Brain microvascular endothelial cell (primary cell): ENCODE measurements at regions not wholly inside any gene's neighbourhood (a gene's known extent, or its start where the extent isn't known, plus 50 kb on each side); places are given as distances from the start of the nearest gene placed in this dataset.

Experiments
- DNase-seq: peaks from one replicate; pipeline ENCODE4 v3.0.0-alpha.2; 2020
- H3K27ac ChIP-seq: fragments of 250-450 bp; sonication (Bioruptor Pico); 2 replicates; pipeline ENCODE4 v1.5.1; 2020; ENCODE audit warnings: mild to moderate bottlenecking, moderate library complexity
- H3K27me3 ChIP-seq: fragments of 250-450 bp; sonication (Bioruptor Pico); replicated peaks from 2 replicates; pipeline ENCODE4 v1.5.1; 2020; ENCODE audit warnings: mild to moderate bottlenecking
- H3K36me3 ChIP-seq: fragments of 250-450 bp; sonication (Bioruptor Pico); replicated peaks from 2 replicates; pipeline ENCODE4 v1.5.1; 2020; ENCODE audit warnings: mild to moderate bottlenecking
- H3K4me3 ChIP-seq: 2 replicates; pipeline ENCODE4 v1.5.1; 2011; ENCODE audit warnings: low read depth, mild to moderate bottlenecking, control low read depth, low read length, moderate library complexity
- in situ Hi-C: cut with HindIII; loops from 2 replicates; pipeline ENCODE4 v1.10.0; 2017; ENCODE audit warnings: low sequenced_read_pairs, low pct_ligation_motif_present
- TF ChIP-seq, protein P1 (sequence below): IDR thresholded peaks from 2 replicates; pipeline ENCODE4 v1.5.1; 2011; ENCODE audit warnings: low read depth, mild to moderate bottlenecking, moderate library complexity, low read length, control low read depth, inconsistent platforms; ENCODE audit errors: missing control alignments

GRCh38 chr3:44186712-44187111 lies 55.0 kb upstream of the TOPAZ1 start:
- Histone ChIP-seq H3K4me3 (no peak overlapping the region), H3K27ac (no peak overlapping the region), H3K36me3 (no peaks in the 10 kb centered on the region), H3K27me3 (no peaks in the 10 kb centered on the region)
- in situ Hi-C loops: no loop called here
- no peak for DNase-seq
- TF ChIP-seq, protein P1, sequence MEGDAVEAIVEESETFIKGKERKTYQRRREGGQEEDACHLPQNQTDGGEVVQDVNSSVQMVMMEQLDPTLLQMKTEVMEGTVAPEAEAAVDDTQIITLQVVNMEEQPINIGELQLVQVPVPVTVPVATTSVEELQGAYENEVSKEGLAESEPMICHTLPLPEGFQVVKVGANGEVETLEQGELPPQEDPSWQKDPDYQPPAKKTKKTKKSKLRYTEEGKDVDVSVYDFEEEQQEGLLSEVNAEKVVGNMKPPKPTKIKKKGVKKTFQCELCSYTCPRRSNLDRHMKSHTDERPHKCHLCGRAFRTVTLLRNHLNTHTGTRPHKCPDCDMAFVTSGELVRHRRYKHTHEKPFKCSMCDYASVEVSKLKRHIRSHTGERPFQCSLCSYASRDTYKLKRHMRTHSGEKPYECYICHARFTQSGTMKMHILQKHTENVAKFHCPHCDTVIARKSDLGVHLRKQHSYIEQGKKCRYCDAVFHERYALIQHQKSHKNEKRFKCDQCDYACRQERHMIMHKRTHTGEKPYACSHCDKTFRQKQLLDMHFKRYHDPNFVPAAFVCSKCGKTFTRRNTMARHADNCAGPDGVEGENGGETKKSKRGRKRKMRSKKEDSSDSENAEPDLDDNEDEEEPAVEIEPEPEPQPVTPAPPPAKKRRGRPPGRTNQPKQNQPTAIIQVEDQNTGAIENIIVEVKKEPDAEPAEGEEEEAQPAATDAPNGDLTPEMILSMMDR: no peak
